SK-N-SH (cell line): ENCODE measurements at regions not wholly inside any gene's neighbourhood (a gene's known extent, or its start where the extent isn't known, plus 50 kb on each side); places are given as distances from the start of the nearest gene placed in this dataset.

Source experiments
- CTCF ChIA-PET: fragments of 300-600, 350-600 bp; formaldehyde crosslinking; extraction: SDS; loops from one replicate; lab custom pipeline; 2021; lab: Yijun Ruan, JAX
- POLR2A ChIA-PET: fragments of 350-600 bp; sonication (Branson Sonifier 250); formaldehyde crosslinking; extraction: SDS; loops from one replicate; lab custom pipeline; 2020; ENCODE audit warnings: antibody characterized with exemption, inconsistent platforms; lab: Yijun Ruan, JAX
- DNase-seq: peaks from one replicate; pipeline ENCODE4 v3.0.0; 2012
- H2AFZ ChIP-seq: fragments of 200-600 bp; sonication (generic); 2 replicates; pipeline ENCODE4 v1.8.1; 2016; ENCODE audit warnings: antibody characterized with exemption, mild to moderate bottlenecking, low read depth
- H3F3A ChIP-seq: fragments of 200-600 bp; sonication (generic); replicated peaks from 2 replicates; pipeline ENCODE3; 2016; ENCODE audit warnings: antibody characterized with exemption, mild to moderate bottlenecking; ENCODE audit not compliant: insufficient read depth
- H3K27ac ChIP-seq, 2 experiments: fragments of 200-500 bp in 1 of 2; fragments of 200-600 bp in 1 of 2; sonication (Bioruptor generic) in 1 of 2; sonication (generic), shearing (Covaris generic) in 1 of 2; 2 replicates each; pipeline versions ENCODE4 v1.5.1 to v1.6.1; 2014 to 2016; ENCODE audit warnings: low read depth in 2 of 2, inconsistent platforms in 1 of 2, low read length in 1 of 2, mild to moderate bottlenecking in 1 of 2, mixed read lengths in 1 of 2
- H3K27me3 ChIP-seq: fragments of 200-600 bp; sonication (generic), shearing (Covaris generic); 2 replicates; pipeline ENCODE4 v1.6.1; 2016; ENCODE audit warnings: mixed run types; ENCODE audit not compliant: insufficient read depth
- H3K36me3 ChIP-seq, 2 experiments: fragments of 200-500 bp in 1 of 2; fragments of 200-600 bp in 1 of 2; sonication (Bioruptor generic) in 1 of 2; sonication (generic) in 1 of 2; replicated peaks in 1 of 2; 2 replicates each; pipeline versions ENCODE3 to v1.5.1; 2014 to 2016; ENCODE audit warnings: low read length in 1 of 2, mild to moderate bottlenecking in 1 of 2; ENCODE audit not compliant: insufficient read depth in 2 of 2, control insufficient read depth in 1 of 2
- H3K4me1 ChIP-seq, 2 experiments: fragments of 200-500 bp in 1 of 2; fragments of 200-600 bp in 1 of 2; sonication (Bioruptor generic) in 1 of 2; sonication (generic), shearing (Covaris generic) in 1 of 2; 2 replicates each; pipeline versions ENCODE4 v1.5.1 to v1.6.1; 2014 to 2016; ENCODE audit warnings: low read depth in 1 of 2, low read length in 1 of 2, mixed run types in 1 of 2; ENCODE audit not compliant: insufficient read depth in 2 of 2, control insufficient read depth in 1 of 2
- H3K4me2 ChIP-seq: fragments of 200-600 bp; sonication (generic), shearing (Covaris generic); 2 replicates; pipeline ENCODE4 v1.6.1; 2017; ENCODE audit warnings: mixed run types
- H3K4me3 ChIP-seq, 2 experiments: fragments of 200-500 bp in 1 of 2; fragments of 200-600 bp in 1 of 2; sonication (Bioruptor generic) in 1 of 2; sonication (generic), shearing (Covaris generic) in 1 of 2; 2 replicates each; pipeline versions ENCODE4 v1.5.1 to v1.8.1; 2014 to 2016; ENCODE audit warnings: low read depth in 2 of 2, inconsistent platforms in 1 of 2, low read length in 1 of 2, mild to moderate bottlenecking in 1 of 2, mixed read lengths in 1 of 2, moderate library complexity in 1 of 2
- H3K79me2 ChIP-seq: fragments of 200-600 bp; sonication (generic); 2 replicates; pipeline ENCODE4 v1.8.1; 2017; ENCODE audit warnings: mild to moderate bottlenecking; ENCODE audit not compliant: insufficient read depth
- H3K9ac ChIP-seq: fragments of 200-600 bp; sonication (generic); 2 replicates; pipeline ENCODE4 v1.6.1; 2017; ENCODE audit warnings: mixed run types
- H3K9me2 ChIP-seq: fragments of 200-600 bp; sonication (generic); 2 replicates; pipeline ENCODE4 v1.6.1; 2017; ENCODE audit warnings: mixed run types
- H3K9me3 ChIP-seq: fragments of 200-600 bp; sonication (generic); 2 replicates; pipeline ENCODE4 v1.6.1; 2017; ENCODE audit warnings: mixed run types, mild to moderate bottlenecking, moderate library complexity
- H4K20me1 ChIP-seq: fragments of 200-600 bp; sonication (generic); 2 replicates; pipeline ENCODE4 v1.6.1; 2017; ENCODE audit warnings: mild to moderate bottlenecking, mixed run types; ENCODE audit not compliant: insufficient read depth
- EP300 ChIP-seq, 2 experiments: IDR thresholded peaks; 2 replicates each; pipeline versions ENCODE4 v1.4.0 to v1.6.1; 2012; ENCODE audit warnings: borderline replicate concordance in 1 of 2, low read depth in 1 of 2, low read length in 1 of 2
- EZH2phosphoT487 ChIP-seq: fragments of 200-600 bp; sonication (generic); IDR thresholded peaks from 2 replicates; pipeline ENCODE4 v1.6.1; 2017; ENCODE audit warnings: low read depth, mixed run types, mild to moderate bottlenecking, antibody characterized with exemption, moderate library complexity, borderline replicate concordance
- FOXJ3 ChIP-seq: sonication (generic); formaldehyde crosslinking; IDR thresholded peaks from 2 replicates; pipeline ENCODE4 v1.5.1; 2020; ENCODE audit warnings: mild to moderate bottlenecking, missing genetic modification reagents
- FOXM1 ChIP-seq: IDR thresholded peaks from 2 replicates; pipeline ENCODE4 v1.4.0; 2012; ENCODE audit warnings: low read depth, mild to moderate bottlenecking
- GATA2 ChIP-seq: sonication (generic); formaldehyde crosslinking; IDR thresholded peaks from 2 replicates; pipeline ENCODE4 v1.5.0; 2020; ENCODE audit warnings: mild to moderate bottlenecking, missing genetic modification reagents
- IRF3 ChIP-seq: fragments of 150-350 bp; IDR thresholded peaks from 2 replicates; pipeline ENCODE4 v1.6.1; 2016; ENCODE audit warnings: mild to moderate bottlenecking, low read depth, low read length
- JUND ChIP-seq: IDR thresholded peaks from 2 replicates; pipeline ENCODE4 v1.4.0; 2012
- MXI1 ChIP-seq: IDR thresholded peaks from 2 replicates; pipeline ENCODE4 v1.6.1; 2012; ENCODE audit warnings: mild to moderate bottlenecking, low read depth, low read length, improper control_type of control experiment
- NFIC ChIP-seq: IDR thresholded peaks from 2 replicates; pipeline ENCODE4 v1.4.0; 2012; ENCODE audit warnings: borderline replicate concordance
- PBX3 ChIP-seq: IDR thresholded peaks from 2 replicates; pipeline ENCODE4; 2012
- RAD21 ChIP-seq: IDR thresholded peaks from 2 replicates; pipeline ENCODE4 v1.6.1; 2012; ENCODE audit warnings: mild to moderate bottlenecking, low read length
- RCOR1 ChIP-seq: fragments of 150-350 bp; IDR thresholded peaks from 2 replicates; pipeline ENCODE4 v1.6.1; 2017; ENCODE audit warnings: antibody characterized with exemption, low read length
- REST ChIP-seq: IDR thresholded peaks from 2 replicates; pipeline ENCODE4 v1.6.1; 2012; ENCODE audit warnings: mild to moderate bottlenecking, low read depth, low read length, moderate library complexity
- RFX5 ChIP-seq: IDR thresholded peaks from 2 replicates; pipeline ENCODE4 v1.6.1; 2012; ENCODE audit warnings: mild to moderate bottlenecking, improper control_type of control experiment, low read length
- SMC3 ChIP-seq: IDR thresholded peaks from 2 replicates; pipeline ENCODE4 v1.6.1; 2012; ENCODE audit warnings: low read depth, low read length, improper control_type of control experiment
- TAF1 ChIP-seq: IDR thresholded peaks from 2 replicates; pipeline ENCODE4 v1.6.1; 2012; ENCODE audit warnings: low read depth, mild to moderate bottlenecking, low read length, moderate library complexity, borderline replicate concordance
- TCF12 ChIP-seq: IDR thresholded peaks from 2 replicates; pipeline ENCODE4 v1.4.0; 2012
- TEAD4 ChIP-seq: IDR thresholded peaks from 2 replicates; pipeline ENCODE4 v1.4.0; 2012; ENCODE audit warnings: mild to moderate bottlenecking, borderline replicate concordance; ENCODE audit not compliant: insufficient read depth
- USF1 ChIP-seq: IDR thresholded peaks from 2 replicates; pipeline ENCODE4 v1.4.0; 2012; ENCODE audit warnings: low read depth, borderline replicate concordance
- WGBS: methylation state at CpG from one replicate; pipeline ENCODE4 v1.1.6; 2017; ENCODE audit warnings: low lambda C conversion rate; 5-methylcytosine and 5-hydroxymethylcytosine counted together

- H2AFZ ChIP-seq, result no peak overlapping the region
- no peak for DNase-seq
- TF ChIP-seq EP300 (IDR thresholded peaks at IDR 0.05; ENCODE audit: borderline replicate concordance in 1 of 2, low read depth in 1 of 2, low read length in 1 of 2) (no peak), TEAD4 (no peak), FOXM1 (no peak), RCOR1 (no peak), USF1 (no peak), EZH2phosphoT487 (no peak), RAD21 (no peak)
- H3K4me3 ChIP-seq, result no peak overlapping the region
- H3K27me3 ChIP-seq, result no peaks in the 10 kb centered on the region
- H3K36me3 ChIP-seq, result no peaks in the 10 kb centered on the region
- ChIA-PET CTCF (interaction anchor here (1.8 kb wide), 1 partner anchor 1226 kb away, joined by 5 read pairs; no protein-coding TSS in a partner anchor), POLR2A (no interaction called here)
- H3K4me1 ChIP-seq, result peaks cover 0 to 2% of the 10 kb centered on the region in 2 experiments; a peak in 1 of 4 replicates
- H3K9me2 ChIP-seq, result no peaks in the 10 kb centered on the region
- WGBS, result 72% methylated on average over 11 of the region's 11 CpGs
- no peak overlapping the region for H3K27ac ChIP-seq
- H3K9me3 ChIP-seq, result no peaks in the 10 kb centered on the region
- H3K4me2 ChIP-seq, result no peak overlapping the region
- H4K20me1 ChIP-seq, result no peaks in the 10 kb centered on the region
- no peak overlapping the region for H3K9ac ChIP-seq
- no peaks in the 10 kb centered on the region for H3F3A ChIP-seq
- no peaks in the 10 kb centered on the region for H3K79me2 ChIP-seq
Observed at GRCh38 chr3:103899328-103899727, 1464.5 kb downstream of the ZPLD1 start.

GRCh38 chr3:103904991-103905390 lies 1461.7 kb upstream of the ALCAM start:
- Histone ChIP-seq H3F3A (no peaks in the 10 kb centered on the region), H3K4me3 (no peak overlapping the region), H2AFZ (peak overlapping the region; percentile 66; the same call in 1 of the 2 replicates), H4K20me1 (no peaks in the 10 kb centered on the region), H3K9ac (no peak overlapping the region), H3K79me2 (no peaks in the 10 kb centered on the region), H3K4me2 (no peak overlapping the region), H3K27me3 (no peaks in the 10 kb centered on the region), H3K27ac (peak overlapping the region in 1 of 2 experiments; percentile 97; a peak in 2 of 4 replicates), H3K4me1 (peaks cover 0 to 14% of the 10 kb centered on the region in 2 experiments; a peak in 3 of 4 replicates), H3K36me3 (no peaks in the 10 kb centered on the region), H3K9me2 (no peaks in the 10 kb centered on the region), H3K9me3 (no peaks in the 10 kb centered on the region)
- DNase-seq, result peak; percentile 25
- WGBS, result 26% methylated on average over 3 of the region's 3 CpGs
- ChIA-PET CTCF (no interaction called here), POLR2A (interaction anchor here (0.6 to 1.1 kb wide), 2 partner anchors 18 to 58 kb away, joined by 3 read pairs; no protein-coding TSS in a partner anchor)
- peak; percentile 59 to 100 for TF ChIP-seq EP300 (IDR thresholded peaks at IDR 0.05; ENCODE audit: borderline replicate concordance in 1 of 2, low read depth in 1 of 2, low read length in 1 of 2)
- no peak for TF ChIP-seq IRF3
- TF ChIP-seq PBX3, result no peak; the same call in 1 of the 2 replicates
- TF ChIP-seq FOXJ3 (CRISPR knock-in tag), result peak; percentile 87
- TF ChIP-seq FOXM1, result 0 out of 2 replicates have a peak, but pooled peaks have one; percentile 19
- peak; percentile 85 for TF ChIP-seq TEAD4
- peak; percentile 96 for TF ChIP-seq GATA2 (CRISPR knock-in tag)
- 0 out of 2 replicates have a peak, but pooled peaks have one; percentile 41 for TF ChIP-seq MXI1
- TF ChIP-seq RCOR1, result peak; percentile 85; the same call in 1 of the 2 replicates
- TF ChIP-seq JUND, result peak; percentile 21; the same call in 1 of the 2 replicates
- peak; percentile 15; the same call in 1 of the 2 replicates for TF ChIP-seq NFIC
- peak; percentile 70 for TF ChIP-seq TCF12
- no peak for TF ChIP-seq RFX5
- TF ChIP-seq SMC3, result no peak
- peak; percentile 48 for TF ChIP-seq RAD21
- no peak for TF ChIP-seq USF1
- no peak for TF ChIP-seq REST
- TF ChIP-seq TAF1, result no peak
